ENCODE measurements at regions not wholly inside any gene's neighbourhood (a gene's known extent, or its start where the extent isn't known, plus 50 kb on each side); places are given as distances from the start of the nearest gene placed in this dataset.
"Not testable (repeated sequence)": the region's sequence is repeated elsewhere in the genome, so short reads cannot be mapped to it uniquely, and the experiment has no call there.

- DNase-seq (ENCODE audit: low spot score) = no peak
- no peak for TF ChIP-seq CTCF (IDR thresholded peaks at IDR 0.05; ENCODE audit: extremely low read depth, missing control alignments)
These were observed 1067.7 kb upstream of the COX7C start for GRCh38 chr5:85549836-85550599.

GRCh38 chr5:85556464-85556863 lies 1061.3 kb upstream of the COX7C start:
- no peak for DNase-seq (ENCODE audit: low spot score)
- TF ChIP-seq CTCF (IDR thresholded peaks at IDR 0.05; ENCODE audit: extremely low read depth, missing control alignments) = no peak

- no peak for DNase-seq (ENCODE audit: low spot score)
- TF ChIP-seq CTCF (IDR thresholded peaks at IDR 0.05; ENCODE audit: extremely low read depth, missing control alignments) = no peak
These were observed 1041.1 kb upstream of the COX7C start for GRCh38 chr5:85576666-85577065.

GRCh38 chr5:85587806-85588205 lies 1029.9 kb upstream of the COX7C start:
- DNase-seq (ENCODE audit: low spot score) = not testable (repeated sequence)

GRCh38 chr5:85588268-85588667 lies 1029.5 kb upstream of the COX7C start:
- not testable (repeated sequence) for DNase-seq (ENCODE audit: low spot score)

GRCh38 chr5:85590764-85591163 lies 1027.0 kb upstream of the COX7C start:
- DNase-seq (ENCODE audit: low spot score) = no peak
- no peak for TF ChIP-seq CTCF (IDR thresholded peaks at IDR 0.05; ENCODE audit: extremely low read depth, missing control alignments)

GRCh38 chr5:85591311-85591710 lies 1026.4 kb upstream of the COX7C start:
- TF ChIP-seq CTCF (IDR thresholded peaks at IDR 0.05; ENCODE audit: extremely low read depth, missing control alignments) = no peak
- DNase-seq (ENCODE audit: low spot score) = no peak

- TF ChIP-seq CTCF (IDR thresholded peaks at IDR 0.05; ENCODE audit: extremely low read depth, missing control alignments) = no peak
- DNase-seq (ENCODE audit: low spot score) = no peak
These were observed 1014.9 kb upstream of the COX7C start for GRCh38 chr5:85602843-85603242.
